ENCODE measurements at regions not wholly inside any gene's neighbourhood (a gene's known extent, or its start where the extent isn't known, plus 50 kb on each side); places are given as distances from the start of the nearest gene placed in this dataset.

DNA sequence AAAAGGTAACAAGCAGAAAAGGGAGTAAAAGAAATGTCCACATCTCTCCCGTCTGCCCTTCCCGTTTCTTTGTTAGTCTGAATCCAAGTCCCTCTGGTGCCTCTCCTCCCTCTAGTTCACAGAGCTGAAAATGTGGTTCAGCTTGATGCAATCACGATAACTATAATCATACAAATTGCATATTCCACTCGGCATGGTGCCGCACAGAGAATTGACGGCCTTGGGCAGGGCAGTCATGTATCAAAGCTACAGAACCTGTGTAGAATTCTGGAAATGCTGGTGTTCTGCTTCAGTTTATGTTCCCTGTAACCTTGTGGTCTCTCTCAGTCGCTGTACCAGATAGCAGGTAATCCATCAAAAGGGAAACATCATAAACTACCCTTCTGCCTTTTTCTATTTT, 562.9 kb upstream of the CBLB start:
- Histone ChIP-seq H3K27me3 (replicated peaks; ENCODE audit: insufficient read depth) (no peaks in the 10 kb centered on the region), H3K36me3 (no peaks in the 10 kb centered on the region), H3K4me3 (no peak overlapping the region), H3K27ac (no peak overlapping the region), H3K9me3 (no peaks in the 10 kb centered on the region), H3K4me1 (ENCODE audit: control insufficient read depth in 1 of 2, low read depth in 2 of 2) (peaks cover 0 to 8% of the 10 kb centered on the region in 2 donors)
- no peak for DNase-seq (ENCODE audit: low spot score)
- TF ChIP-seq, protein P1, sequence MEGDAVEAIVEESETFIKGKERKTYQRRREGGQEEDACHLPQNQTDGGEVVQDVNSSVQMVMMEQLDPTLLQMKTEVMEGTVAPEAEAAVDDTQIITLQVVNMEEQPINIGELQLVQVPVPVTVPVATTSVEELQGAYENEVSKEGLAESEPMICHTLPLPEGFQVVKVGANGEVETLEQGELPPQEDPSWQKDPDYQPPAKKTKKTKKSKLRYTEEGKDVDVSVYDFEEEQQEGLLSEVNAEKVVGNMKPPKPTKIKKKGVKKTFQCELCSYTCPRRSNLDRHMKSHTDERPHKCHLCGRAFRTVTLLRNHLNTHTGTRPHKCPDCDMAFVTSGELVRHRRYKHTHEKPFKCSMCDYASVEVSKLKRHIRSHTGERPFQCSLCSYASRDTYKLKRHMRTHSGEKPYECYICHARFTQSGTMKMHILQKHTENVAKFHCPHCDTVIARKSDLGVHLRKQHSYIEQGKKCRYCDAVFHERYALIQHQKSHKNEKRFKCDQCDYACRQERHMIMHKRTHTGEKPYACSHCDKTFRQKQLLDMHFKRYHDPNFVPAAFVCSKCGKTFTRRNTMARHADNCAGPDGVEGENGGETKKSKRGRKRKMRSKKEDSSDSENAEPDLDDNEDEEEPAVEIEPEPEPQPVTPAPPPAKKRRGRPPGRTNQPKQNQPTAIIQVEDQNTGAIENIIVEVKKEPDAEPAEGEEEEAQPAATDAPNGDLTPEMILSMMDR (IDR thresholded peaks at IDR 0.05) = no peak
- ATAC-seq (ENCODE audit: insufficient number of reproducible peaks, low FRiP score, low read depth) = no peak

DNA sequence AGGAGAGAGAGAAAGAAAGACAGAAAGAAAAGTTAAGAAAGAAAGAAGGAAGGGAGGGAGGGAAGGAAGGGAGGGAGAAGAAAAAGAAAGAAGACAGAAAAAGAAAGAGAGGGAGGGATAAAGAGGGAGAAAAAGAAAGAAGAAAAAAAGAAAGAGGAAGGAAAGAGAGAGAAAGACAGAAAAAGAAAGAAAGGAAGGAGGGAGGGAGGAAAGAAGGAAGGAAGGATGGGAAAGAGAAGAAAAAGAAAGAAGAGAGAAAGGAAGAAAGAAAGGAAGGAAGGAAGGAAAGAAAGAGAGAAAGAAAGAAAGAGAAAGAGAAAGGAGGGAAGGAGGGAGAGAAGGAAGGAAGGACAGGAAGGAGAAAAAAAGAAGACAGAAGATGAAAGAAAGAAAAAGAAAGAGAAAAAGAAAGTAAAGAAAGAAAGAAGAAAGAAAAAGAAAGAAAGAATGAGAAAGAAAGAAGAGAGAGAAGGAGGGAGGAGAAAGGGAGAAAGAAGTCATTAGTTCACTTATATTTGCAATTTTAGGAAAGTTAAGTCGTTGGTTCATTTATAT, 567.2 kb upstream of the CBLB start:
- no peak for ATAC-seq (ENCODE audit: insufficient number of reproducible peaks, low FRiP score, low read depth)
- Histone ChIP-seq H3K27ac (no peak overlapping the region), H3K4me3 (no peak overlapping the region), H3K27me3 (replicated peaks; ENCODE audit: insufficient read depth) (no peaks in the 10 kb centered on the region), H3K9me3 (no peaks in the 10 kb centered on the region), H3K4me1 (ENCODE audit: control insufficient read depth in 1 of 2, low read depth in 2 of 2) (no peaks in the 10 kb centered on the region), H3K36me3 (no peaks in the 10 kb centered on the region)
- DNase-seq (ENCODE audit: low spot score) = no peak
- TF ChIP-seq, protein P1 (IDR thresholded peaks at IDR 0.05) = no peak

- no peaks in the 10 kb centered on the region for H3K9me3 ChIP-seq
- no peaks in the 10 kb centered on the region for H3K4me1 ChIP-seq (ENCODE audit: control insufficient read depth in 1 of 2, low read depth in 2 of 2)
- DNase-seq (ENCODE audit: low spot score) (no peak), ATAC-seq (ENCODE audit: insufficient number of reproducible peaks, low FRiP score, low read depth) (no peak)
- H3K4me3 ChIP-seq = no peak overlapping the region
- H3K36me3 ChIP-seq = no peaks in the 10 kb centered on the region
- TF ChIP-seq, protein P1 (IDR thresholded peaks at IDR 0.05) = no peak
- H3K27ac ChIP-seq = no peak overlapping the region
- no peaks in the 10 kb centered on the region for H3K27me3 ChIP-seq (replicated peaks; ENCODE audit: insufficient read depth)
Observed at GRCh38 chr3:106438887-106439286, 570.1 kb upstream of the CBLB start.

DNA sequence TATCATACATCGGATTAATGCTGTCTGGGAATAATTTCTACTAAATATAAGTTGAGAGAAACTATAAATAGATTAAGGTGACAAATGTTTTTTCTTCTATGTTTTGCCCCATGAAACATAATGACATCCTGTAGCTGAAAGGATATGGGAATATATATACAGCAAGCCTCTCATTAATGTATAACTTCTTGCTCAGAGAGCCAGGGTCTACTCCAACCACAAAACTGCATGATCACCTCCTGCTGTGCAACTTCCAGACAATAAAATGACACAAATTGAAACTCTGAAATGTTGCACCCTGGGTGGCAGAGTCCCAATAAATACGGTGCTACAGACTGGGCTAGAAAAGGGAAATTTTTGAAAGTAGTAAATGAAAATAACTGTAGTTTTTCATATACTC, 571.9 kb upstream of the CBLB start:
- no peaks in the 10 kb centered on the region for H3K27me3 ChIP-seq (replicated peaks; ENCODE audit: insufficient read depth)
- ATAC-seq (ENCODE audit: insufficient number of reproducible peaks, low FRiP score, low read depth) = no peak
- H3K27ac ChIP-seq = no peak overlapping the region
- H3K36me3 ChIP-seq = no peaks in the 10 kb centered on the region
- no peaks in the 10 kb centered on the region for H3K4me1 ChIP-seq (ENCODE audit: control insufficient read depth in 1 of 2, low read depth in 2 of 2)
- no peak for DNase-seq (ENCODE audit: low spot score)
- no peaks in the 10 kb centered on the region for H3K9me3 ChIP-seq
- TF ChIP-seq, protein P1 (IDR thresholded peaks at IDR 0.05) = no peak
- H3K4me3 ChIP-seq = no peak overlapping the region

DNA sequence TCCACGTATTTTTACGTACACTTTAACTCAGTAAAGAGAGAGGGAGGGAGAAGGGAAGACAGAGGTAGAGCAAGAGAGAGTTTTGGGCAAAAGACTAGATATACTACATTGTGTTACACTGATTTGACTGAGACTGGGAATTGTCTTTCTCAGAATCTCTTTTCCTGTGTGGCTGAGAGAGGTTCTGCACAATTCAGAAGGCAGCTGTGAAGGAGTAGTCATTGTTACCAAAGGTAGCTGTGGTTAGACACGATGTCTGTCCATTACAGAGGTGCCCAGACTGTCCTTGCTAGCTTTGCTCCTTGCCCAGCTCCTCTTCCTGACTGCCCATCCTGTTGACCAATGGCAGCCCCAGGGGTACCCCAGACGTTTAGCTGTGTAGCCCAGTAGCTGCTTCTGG, 577.5 kb upstream of the CBLB start:
- ATAC-seq (ENCODE audit: insufficient number of reproducible peaks, low FRiP score, low read depth) (no peak), DNase-seq (ENCODE audit: low spot score) (no peak)
- Histone ChIP-seq H3K4me3 (no peak overlapping the region), H3K27ac (no peak overlapping the region), H3K9me3 (no peaks in the 10 kb centered on the region), H3K4me1 (ENCODE audit: control insufficient read depth in 1 of 2, low read depth in 2 of 2) (no peaks in the 10 kb centered on the region), H3K36me3 (no peaks in the 10 kb centered on the region), H3K27me3 (replicated peaks; ENCODE audit: insufficient read depth) (no peaks in the 10 kb centered on the region)
- TF ChIP-seq, protein P1 (IDR thresholded peaks at IDR 0.05) = no peak
